Neural cell (in vitro differentiated cells): ENCODE measurements at regions not wholly inside any gene's neighbourhood (a gene's known extent, or its start where the extent isn't known, plus 50 kb on each side); places are given as distances from the start of the nearest gene placed in this dataset.

Experiments used
- H2AFZ ChIP-seq: fragments of 200-600, 300-800 bp; sonication (generic), shearing (Covaris generic); 2 replicates; pipeline ENCODE4 v1.6.0; 2014; ENCODE audit warnings: low read depth, mild to moderate bottlenecking, antibody characterized with exemption, low read length, moderate library complexity
- H3F3A ChIP-seq: fragments of 200-600 bp; shearing (Covaris generic); 2 replicates; pipeline ENCODE4 v1.6.1; 2016; ENCODE audit warnings: mild to moderate bottlenecking, moderate library complexity, mixed read lengths, antibody characterized with exemption, low read length; ENCODE audit not compliant: insufficient read depth, poor library complexity, severe bottlenecking
- H3K27ac ChIP-seq: fragments of 200-600, 300-800 bp; sonication (generic), shearing (Covaris generic); 2 replicates; pipeline ENCODE4 v1.5.1; 2014; ENCODE audit warnings: mild to moderate bottlenecking, low read length, moderate library complexity
- H3K27me3 ChIP-seq: fragments of 300-800, 200-600 bp; sonication (generic), shearing (Covaris generic); 2 replicates; pipeline ENCODE4 v1.6.0; 2014; ENCODE audit warnings: mild to moderate bottlenecking, low read depth, low read length, moderate library complexity; ENCODE audit not compliant: insufficient read depth
- H3K36me3 ChIP-seq: fragments of 300-800, 200-600 bp; sonication (generic), shearing (Covaris generic); 2 replicates; pipeline ENCODE4 v1.5.1; 2014; ENCODE audit warnings: mild to moderate bottlenecking, antibody characterized with exemption, low read length, moderate library complexity; ENCODE audit not compliant: insufficient read depth
- H3K4me2 ChIP-seq: fragments of 300-800, 200-600 bp; sonication (generic), shearing (Covaris generic); 2 replicates; pipeline ENCODE4 v1.6.0; 2014; ENCODE audit warnings: mild to moderate bottlenecking, low read length
- H3K4me3 ChIP-seq: fragments of 300-800, 200-600 bp; sonication (generic), shearing (Covaris generic); 2 replicates; pipeline ENCODE4 v1.5.1; 2014; ENCODE audit warnings: mild to moderate bottlenecking, low read length, moderate library complexity
- H3K79me2 ChIP-seq: fragments of 200-600 bp; shearing (Covaris generic); replicated peaks from 2 replicates; pipeline ENCODE4 v1.6.0; 2014; ENCODE audit warnings: mild to moderate bottlenecking, low read length, moderate library complexity; ENCODE audit not compliant: insufficient read depth
- H3K9ac ChIP-seq: fragments of 300-800, 200-600 bp; sonication (generic), shearing (Covaris generic); 2 replicates; pipeline ENCODE4 v1.6.1; 2016; ENCODE audit warnings: mild to moderate bottlenecking, low read length, mixed read lengths
- H3K9me2 ChIP-seq: fragments of 200-600 bp; shearing (Covaris generic); 2 replicates; pipeline ENCODE4 v1.6.1; 2016; ENCODE audit warnings: mild to moderate bottlenecking, low read length, mixed read lengths; ENCODE audit not compliant: insufficient read depth
- H3K9me3 ChIP-seq: fragments of 200-600, 300-800 bp; sonication (generic), shearing (Covaris generic); 2 replicates; pipeline ENCODE4 v1.6.1; 2016; ENCODE audit warnings: mild to moderate bottlenecking, mixed run types, low read length, moderate library complexity, mixed read lengths
- H4K20me1 ChIP-seq: fragments of 200-600 bp; shearing (Covaris generic); 2 replicates; pipeline ENCODE4 v1.6.1; 2016; ENCODE audit warnings: mild to moderate bottlenecking, mixed run types; ENCODE audit not compliant: insufficient read depth
- CTCF ChIP-seq: fragments of 450-650 bp; IDR thresholded peaks from 2 replicates; pipeline ENCODE4 v1.5.1; 2014; ENCODE audit warnings: antibody characterized with exemption, mild to moderate bottlenecking, moderate library complexity; ENCODE audit not compliant: poor library complexity, severe bottlenecking
- EP300 ChIP-seq: fragments of 450-650 bp; conservative IDR thresholded peaks from 2 replicates; pipeline ENCODE4 v1.6.1; 2014; ENCODE audit warnings: antibody characterized with exemption, mild to moderate bottlenecking, moderate library complexity; ENCODE audit not compliant: poor library complexity, severe bottlenecking
- EZH2 ChIP-seq: fragments of 200-600, 300-800 bp; shearing (Covaris generic), sonication (generic); IDR thresholded peaks from 2 replicates; pipeline ENCODE4 v1.6.1; 2014; ENCODE audit warnings: antibody characterized with exemption, low read length, borderline replicate concordance, mild to moderate bottlenecking; ENCODE audit not compliant: insufficient read depth, poor library complexity, severe bottlenecking
- MXI1 ChIP-seq: fragments of 450-650 bp; conservative IDR thresholded peaks from 2 replicates; pipeline ENCODE4 v1.6.1; 2014; ENCODE audit warnings: antibody characterized with exemption, mild to moderate bottlenecking; ENCODE audit not compliant: poor library complexity, severe bottlenecking
- POLR2AphosphoS5 ChIP-seq: IDR thresholded peaks from 2 replicates; pipeline ENCODE4 v1.6.1; 2012
- RAD21 ChIP-seq: fragments of 450-650 bp; conservative IDR thresholded peaks from 2 replicates; pipeline ENCODE4 v1.6.1; 2014; ENCODE audit warnings: antibody characterized with exemption, mild to moderate bottlenecking, moderate library complexity
- REST ChIP-seq: IDR thresholded peaks from 2 replicates; pipeline ENCODE4 v1.6.1; 2012; ENCODE audit warnings: borderline replicate concordance
- SMC3 ChIP-seq: fragments of 450-650 bp; conservative IDR thresholded peaks from 2 replicates; pipeline ENCODE4 v1.6.1; 2014; ENCODE audit warnings: antibody characterized with exemption, mild to moderate bottlenecking, moderate library complexity; ENCODE audit not compliant: poor library complexity
- TAF1 ChIP-seq: IDR thresholded peaks from 2 replicates; pipeline ENCODE4 v1.6.1; 2012; ENCODE audit warnings: low read depth

GRCh38 chr16:76940251-76940650, 250.7 kb upstream of the MON1B start:
- no peaks in the 10 kb centered on the region for H3K9me3 ChIP-seq
- H2AFZ ChIP-seq, result no peak overlapping the region
- no peak overlapping the region for H3K4me3 ChIP-seq
- H4K20me1 ChIP-seq, result no peaks in the 10 kb centered on the region
- no peaks in the 10 kb centered on the region for H3K79me2 ChIP-seq
- no peak for TF ChIP-seq POLR2AphosphoS5
- no peak for TF ChIP-seq RAD21
- TF ChIP-seq EP300, result no peak
- no peak for TF ChIP-seq REST
- TF ChIP-seq SMC3, result no peak
- TF ChIP-seq TAF1, result no peak
- TF ChIP-seq EZH2, result no peak
- no peak for TF ChIP-seq MXI1
- TF ChIP-seq CTCF, result no peak
- no peak overlapping the region for H3K4me2 ChIP-seq
- H3K9me2 ChIP-seq, result no peaks in the 10 kb centered on the region
- no peaks in the 10 kb centered on the region for H3K36me3 ChIP-seq
- no peak overlapping the region for H3K9ac ChIP-seq
- H3K27me3 ChIP-seq, result no peaks in the 10 kb centered on the region
- H3K27ac ChIP-seq, result no peak overlapping the region
- H3F3A ChIP-seq, result no peaks in the 10 kb centered on the region

- H3K9me3 ChIP-seq, result no peaks in the 10 kb centered on the region
- H3K4me2 ChIP-seq, result no peak overlapping the region
- H3K9me2 ChIP-seq, result no peaks in the 10 kb centered on the region
- no peak overlapping the region for H3K9ac ChIP-seq
- H3K36me3 ChIP-seq, result no peaks in the 10 kb centered on the region
- no peak overlapping the region for H3K4me3 ChIP-seq
- H2AFZ ChIP-seq, result no peak overlapping the region
- H3F3A ChIP-seq, result no peaks in the 10 kb centered on the region
- no peak overlapping the region for H3K27ac ChIP-seq
- H4K20me1 ChIP-seq, result no peaks in the 10 kb centered on the region
- no peak for TF ChIP-seq RAD21
- H3K79me2 ChIP-seq, result no peaks in the 10 kb centered on the region
- H3K27me3 ChIP-seq, result no peaks in the 10 kb centered on the region
Observed at GRCh38 chr16:76941113-76941512, 249.9 kb upstream of the MON1B start.

- TF ChIP-seq EZH2, result no peak
- TF ChIP-seq SMC3, result no peak
- Histone ChIP-seq H3K9me3 (no peaks in the 10 kb centered on the region), H3K9me2 (no peaks in the 10 kb centered on the region)
Observed at GRCh38 chr16:76942089-76942488, 248.9 kb upstream of the MON1B start.

More at GRCh38 chr16:76942089-76942488, 248.9 kb upstream of the MON1B start:
- H3K9ac ChIP-seq, result no peak overlapping the region
- H2AFZ ChIP-seq, result no peak overlapping the region
- H3F3A ChIP-seq, result no peaks in the 10 kb centered on the region
- H3K4me3 ChIP-seq, result no peak overlapping the region
- H3K27me3 ChIP-seq, result no peaks in the 10 kb centered on the region
- no peaks in the 10 kb centered on the region for H4K20me1 ChIP-seq
- no peaks in the 10 kb centered on the region for H3K36me3 ChIP-seq
- H3K4me2 ChIP-seq, result no peak overlapping the region
- H3K79me2 ChIP-seq, result no peaks in the 10 kb centered on the region
- no peak overlapping the region for H3K27ac ChIP-seq
